HCEC 1CT (cell line): ENCODE measurements at regions not wholly inside any gene's neighbourhood (a gene's known extent, or its start where the extent isn't known, plus 50 kb on each side); places are given as distances from the start of the nearest gene placed in this dataset.
"Not testable (repeated sequence)": the region's sequence is repeated elsewhere in the genome, so short reads cannot be mapped to it uniquely, and the experiment has no call there.

Experiments used
- DNase-seq: peaks from one replicate; pipeline ENCODE4 v3.0.0-alpha.2; 2017

- DNase-seq = not testable (repeated sequence)
These were observed 57.8 kb upstream of the RASSF3 start for GRCh38 chr12:64552510-64552909.

DNA sequence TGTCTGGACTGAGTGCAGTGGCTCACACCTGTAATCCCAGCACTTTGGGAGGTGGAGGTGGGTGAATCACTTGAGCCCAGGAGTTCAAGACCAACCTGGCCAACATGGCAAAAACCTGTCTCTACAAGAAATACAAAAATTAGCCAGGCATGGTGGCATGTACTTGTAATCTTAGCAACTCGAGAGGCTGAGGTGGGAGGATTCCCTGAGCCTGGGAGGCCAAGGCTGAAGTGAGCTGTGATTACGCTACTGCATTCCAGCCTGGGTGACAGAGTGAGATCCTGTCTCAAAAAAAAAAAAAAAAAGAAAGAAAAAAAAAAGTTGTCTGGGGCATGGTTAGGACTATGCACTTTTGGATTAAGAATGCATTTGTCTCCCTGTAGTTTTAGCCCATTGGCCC, 56.6 kb upstream of the RASSF3 start:
- DNase-seq = not testable (repeated sequence)

- no peak for DNase-seq
These were observed 54.1 kb upstream of the RASSF3 start for GRCh38 chr12:64556231-64556630.

- no peak for DNase-seq
These were observed 51.5 kb upstream of the RASSF3 start for GRCh38 chr12:64558754-64559153.

DNA sequence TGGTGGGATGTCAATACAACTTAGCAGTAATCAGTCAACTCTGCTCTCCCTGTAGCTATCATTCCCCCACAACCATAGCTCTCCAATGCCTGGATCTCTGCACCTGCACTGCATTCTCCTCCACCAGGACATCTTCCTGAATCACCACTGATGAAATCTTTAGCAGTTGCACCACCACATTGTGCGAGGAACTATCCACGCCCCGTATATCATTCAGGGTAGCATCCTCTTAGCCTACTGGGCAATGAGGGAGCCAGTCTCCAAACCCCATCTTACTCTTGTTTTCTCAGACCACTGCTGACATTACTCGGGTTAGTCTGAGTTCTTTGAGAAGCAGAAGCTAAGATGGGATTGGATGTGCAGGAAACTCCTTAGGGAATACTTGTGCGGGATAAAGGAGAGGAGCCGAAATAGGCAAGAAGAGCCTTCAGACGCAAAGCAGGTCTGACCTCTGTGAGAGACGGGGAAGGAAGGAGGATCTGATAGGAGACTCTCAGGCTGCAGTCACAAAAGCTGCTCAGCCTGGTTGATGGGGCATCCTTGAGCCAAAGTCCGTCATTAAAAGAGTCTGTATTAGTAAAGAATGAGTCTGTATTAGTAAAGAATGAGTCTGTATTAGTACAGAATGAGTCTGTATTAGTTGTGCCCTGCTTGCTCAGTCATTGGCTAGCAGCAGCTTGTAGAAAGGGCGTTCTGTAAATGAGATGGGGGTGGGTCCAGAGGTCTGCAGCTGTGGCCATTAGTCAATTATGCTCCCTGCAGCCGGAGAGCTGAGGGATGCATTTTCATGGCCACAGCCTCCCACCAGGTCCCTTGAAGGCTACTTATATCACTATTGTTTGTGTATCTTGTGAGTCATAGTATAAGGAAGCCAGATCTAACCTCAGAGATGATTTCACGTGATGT, 49.6 kb upstream of the RASSF3 start:
- peak; percentile 98 for DNase-seq
